Smooth muscle cell (in vitro differentiated cells): ENCODE measurements at regions not wholly inside any gene's neighbourhood (a gene's known extent, or its start where the extent isn't known, plus 50 kb on each side); places are given as distances from the start of the nearest gene placed in this dataset.

Experiments used
- DNase-seq: peaks from one replicate; lab custom pipeline; 2025; ENCODE audit not compliant: unreplicated experiment; lab: John Stamatoyannopoulos, UW
- H2AFZ ChIP-seq: fragments of 200-600 bp; sonication (generic); 2 replicates; pipeline ENCODE4 v1.6.0; 2016; ENCODE audit warnings: antibody characterized with exemption, low read depth, mild to moderate bottlenecking
- H3F3A ChIP-seq: fragments of 200-600 bp; sonication (generic); 2 replicates; pipeline ENCODE4 v1.6.0; 2017; ENCODE audit warnings: antibody characterized with exemption, low read depth
- H3K27ac ChIP-seq: fragments of 200-600 bp; sonication (generic); 2 replicates; pipeline ENCODE4 v1.5.1; 2016; ENCODE audit warnings: low read depth, mild to moderate bottlenecking
- H3K27me3 ChIP-seq: fragments of 200-600 bp; sonication (generic); 2 replicates; pipeline ENCODE4 v1.6.1; 2016; ENCODE audit warnings: low read depth, mild to moderate bottlenecking
- H3K36me3 ChIP-seq: fragments of 200-600 bp; sonication (generic); 2 replicates; pipeline ENCODE4 v1.5.1; 2016; ENCODE audit warnings: low read depth
- H3K4me1 ChIP-seq: fragments of 200-600 bp; sonication (generic); 2 replicates; pipeline ENCODE4 v1.5.1; 2016; ENCODE audit warnings: low read depth
- H3K4me2 ChIP-seq: fragments of 200-600 bp; sonication (generic); 2 replicates; pipeline ENCODE4 v1.6.0; 2016; ENCODE audit warnings: mild to moderate bottlenecking
- H3K4me3 ChIP-seq: fragments of 200-600 bp; sonication (generic); 2 replicates; pipeline ENCODE4 v1.5.1; 2016; ENCODE audit warnings: mild to moderate bottlenecking
- H3K79me2 ChIP-seq: fragments of 200-600 bp; sonication (generic); 2 replicates; pipeline ENCODE4 v1.6.0; 2016; ENCODE audit warnings: low read depth, mild to moderate bottlenecking
- H3K9ac ChIP-seq: fragments of 200-600 bp; sonication (generic); 2 replicates; pipeline ENCODE4 v1.6.0; 2016; ENCODE audit warnings: low read depth
- H3K9me3 ChIP-seq: fragments of 200-600 bp; sonication (generic); replicated peaks from 2 replicates; pipeline ENCODE4 v1.5.1; 2016; ENCODE audit warnings: low read depth
- H4K20me1 ChIP-seq: fragments of 200-600 bp; sonication (generic); 2 replicates; pipeline ENCODE4 v1.6.0; 2016; ENCODE audit warnings: low read depth
- CTCF ChIP-seq: fragments of 200-600 bp; sonication (generic); IDR thresholded peaks from 2 replicates; pipeline ENCODE4 v1.5.1; 2017; ENCODE audit warnings: borderline replicate concordance, mild to moderate bottlenecking, antibody characterized with exemption; ENCODE audit not compliant: insufficient read depth, poor library complexity, severe bottlenecking
- WGBS: methylation state at CpG from one replicate; pipeline ENCODE4 v1.1.7; 2016; ENCODE audit warnings: low lambda C conversion rate; 5-methylcytosine and 5-hydroxymethylcytosine counted together

GRCh38 chr15:46297766-46298165 lies 662.9 kb downstream of the SQOR start:
- H3K4me2 ChIP-seq, result no peak overlapping the region
- H3K9me3 ChIP-seq, result no peaks in the 10 kb centered on the region
- peaks cover 13% of the 10 kb centered on the region for H3K4me1 ChIP-seq
- no peaks in the 10 kb centered on the region for H3K27me3 ChIP-seq
- no peaks in the 10 kb centered on the region for H3K79me2 ChIP-seq
- H3K27ac ChIP-seq, result no peak overlapping the region
- H3K4me3 ChIP-seq, result no peak overlapping the region
- H2AFZ ChIP-seq, result no peak overlapping the region
- WGBS, result 94% methylated on average over 3 of the region's 3 CpGs
- no peak for DNase-seq
- no peaks in the 10 kb centered on the region for H3F3A ChIP-seq
- TF ChIP-seq CTCF, result no peak
- H3K36me3 ChIP-seq, result no peaks in the 10 kb centered on the region
- no peaks in the 10 kb centered on the region for H4K20me1 ChIP-seq
- no peak overlapping the region for H3K9ac ChIP-seq

- Histone ChIP-seq H3K9ac (no peak overlapping the region), H3F3A (no peaks in the 10 kb centered on the region), H4K20me1 (no peaks in the 10 kb centered on the region), H3K27ac (no peak overlapping the region), H3K4me1 (peaks cover 13% of the 10 kb centered on the region), H3K27me3 (no peaks in the 10 kb centered on the region), H3K79me2 (no peaks in the 10 kb centered on the region), H3K4me2 (no peak overlapping the region), H3K9me3 (no peaks in the 10 kb centered on the region), H2AFZ (no peak overlapping the region), H3K36me3 (no peaks in the 10 kb centered on the region), H3K4me3 (no peak overlapping the region)
- 88% methylated on average over 6 of the region's 6 CpGs for WGBS
- DNase-seq, result no peak
- no peak for TF ChIP-seq CTCF
These were observed 665.9 kb downstream of the SQOR start for GRCh38 chr15:46300716-46301115.

GRCh38 chr15:46301291-46301690 lies 666.5 kb downstream of the SQOR start:
- 78% methylated on average over 5 of the region's 5 CpGs for WGBS
- no peaks in the 10 kb centered on the region for H3K27me3 ChIP-seq
- no peak for DNase-seq
- H3F3A ChIP-seq, result no peaks in the 10 kb centered on the region
- H3K79me2 ChIP-seq, result no peaks in the 10 kb centered on the region
- TF ChIP-seq CTCF, result no peak
- H3K27ac ChIP-seq, result no peak overlapping the region
- no peak overlapping the region for H2AFZ ChIP-seq
- H3K4me2 ChIP-seq, result no peak overlapping the region
- H4K20me1 ChIP-seq, result no peaks in the 10 kb centered on the region
- H3K9me3 ChIP-seq, result no peaks in the 10 kb centered on the region
- no peak overlapping the region for H3K9ac ChIP-seq
- H3K4me3 ChIP-seq, result no peak overlapping the region
- peaks cover 13% of the 10 kb centered on the region for H3K4me1 ChIP-seq
- H3K36me3 ChIP-seq, result no peaks in the 10 kb centered on the region

- 72% methylated on average over 6 of the region's 6 CpGs for WGBS
These were observed 667.0 kb downstream of the SQOR start for GRCh38 chr15:46301826-46302225.

More at GRCh38 chr15:46301826-46302225, 667.0 kb downstream of the SQOR start:
- Histone ChIP-seq H3K4me1 (peaks cover 13% of the 10 kb centered on the region), H3K27me3 (no peaks in the 10 kb centered on the region), H4K20me1 (no peaks in the 10 kb centered on the region), H3K36me3 (no peaks in the 10 kb centered on the region), H3K4me3 (no peak overlapping the region), H3K9ac (no peak overlapping the region), H2AFZ (no peak overlapping the region), H3K9me3 (no peaks in the 10 kb centered on the region), H3F3A (no peaks in the 10 kb centered on the region), H3K4me2 (no peak overlapping the region), H3K79me2 (no peaks in the 10 kb centered on the region), H3K27ac (no peak overlapping the region)
- DNase-seq, result no peak
- no peak for TF ChIP-seq CTCF
